IPS DF 6.9 (cell line): ENCODE measurements at regions not wholly inside any gene's neighbourhood (a gene's known extent, or its start where the extent isn't known, plus 50 kb on each side); places are given as distances from the start of the nearest gene placed in this dataset.

Experiments
- DNase-seq: peaks from one replicate; pipeline ENCODE4 v3.0.0-alpha.2; 2013; ENCODE audit warnings: low read depth, low spot score
- H3K27ac ChIP-seq: one replicate; pipeline ENCODE4 v1.5.1; 2013; ENCODE audit warnings: low read length, control low read depth
- H3K27me3 ChIP-seq: 2 replicates; pipeline ENCODE4 v1.6.1; 2013; ENCODE audit warnings: mild to moderate bottlenecking, low read length; ENCODE audit not compliant: control insufficient read depth, insufficient read depth
- H3K36me3 ChIP-seq: 2 replicates; pipeline ENCODE4 v1.6.1; 2013; ENCODE audit warnings: low read length; ENCODE audit not compliant: control insufficient read depth, insufficient read depth
- H3K4me1 ChIP-seq: 2 replicates; pipeline ENCODE4 v1.6.1; 2013; ENCODE audit warnings: low read length; ENCODE audit not compliant: control insufficient read depth, insufficient read depth
- H3K4me3 ChIP-seq: 2 replicates; pipeline ENCODE4 v1.5.1; 2013; ENCODE audit warnings: mild to moderate bottlenecking, low read length
- H3K9me3 ChIP-seq: 2 replicates; pipeline ENCODE4 v1.6.1; 2013; ENCODE audit warnings: low read length, inconsistent platforms; ENCODE audit not compliant: control insufficient read depth, insufficient read depth
- WGBS: extraction: QIAGEN DNeasy Blood & Tissue Kit; methylation state at CpG from one replicate; pipeline ENCODE4 v1.1.7; 2013; ENCODE audit warnings: mixed read lengths, missing lambda C conversion rate; ENCODE audit not compliant: insufficient read length, insufficient coverage; 5-methylcytosine and 5-hydroxymethylcytosine counted together

DNA sequence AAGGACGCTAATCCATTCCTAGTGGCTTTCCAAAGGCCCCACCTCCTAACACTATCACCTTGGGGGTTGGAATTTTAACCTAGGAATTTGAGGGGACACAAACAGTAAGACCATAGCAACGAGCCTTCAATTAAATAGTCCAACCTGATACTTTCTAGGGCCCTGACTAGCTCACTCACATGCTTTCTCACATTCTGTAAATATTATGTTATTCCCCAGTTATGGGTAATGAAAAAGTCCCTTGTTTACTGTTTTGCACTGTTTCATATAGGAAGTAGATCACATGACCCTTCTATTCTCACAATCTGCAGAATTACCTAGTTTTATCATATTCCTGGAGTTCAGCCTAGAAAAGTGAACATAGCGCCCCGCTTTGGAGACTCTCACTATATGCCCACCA is 1212.1 kb upstream of the ACVR2A start:
- Histone ChIP-seq H3K27ac (no peak overlapping the region), H3K36me3 (no peaks in the 10 kb centered on the region), H3K4me1 (no peaks in the 10 kb centered on the region), H3K27me3 (no peaks in the 10 kb centered on the region), H3K4me3 (no peak overlapping the region), H3K9me3 (no peaks in the 10 kb centered on the region)
- no CpG with 5 or more reads among the region's 4 CpGs for WGBS
- no peak for DNase-seq

DNA sequence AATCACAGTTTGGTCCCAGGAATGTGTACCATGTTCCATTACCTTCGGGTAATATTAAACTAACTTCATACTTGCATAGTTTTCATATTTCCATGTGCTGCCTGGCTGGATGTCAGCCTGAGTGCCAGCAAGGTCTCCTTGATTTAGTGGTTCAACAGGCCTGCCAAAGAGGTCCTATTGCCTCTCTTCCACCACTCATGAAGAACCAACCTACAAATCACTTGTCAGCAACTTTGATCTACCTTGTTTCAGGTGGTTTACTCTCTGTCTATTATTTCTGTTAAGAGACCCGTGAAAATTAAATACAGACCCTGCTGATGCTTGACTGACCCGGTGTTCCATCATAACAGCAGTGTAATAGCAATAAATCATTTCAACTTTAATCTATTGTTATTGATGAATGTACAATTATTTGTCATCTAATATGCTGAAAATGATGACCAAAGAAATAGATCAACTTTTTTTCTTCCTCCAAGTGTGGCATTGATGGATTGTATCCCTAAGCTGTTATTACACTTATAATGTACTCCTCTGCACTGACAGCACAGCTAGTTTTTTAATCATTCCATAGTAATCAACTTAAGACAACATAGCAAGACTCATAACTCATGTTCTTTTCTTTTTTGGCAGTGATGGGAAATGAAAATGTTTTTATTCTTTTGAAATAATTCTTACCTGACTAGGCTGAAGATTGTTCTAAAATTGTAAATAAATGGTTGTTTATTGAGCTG is 1220.2 kb upstream of the ACVR2A start:
- H3K36me3 ChIP-seq: no peaks in the 10 kb centered on the region
- no peak for DNase-seq
- no peaks in the 10 kb centered on the region for H3K27me3 ChIP-seq
- no peaks in the 10 kb centered on the region for H3K9me3 ChIP-seq
- no peaks in the 10 kb centered on the region for H3K4me1 ChIP-seq
- no peak overlapping the region for H3K27ac ChIP-seq
- no peak overlapping the region for H3K4me3 ChIP-seq
- WGBS: no CpG with 5 or more reads among the region's 3 CpGs

DNA sequence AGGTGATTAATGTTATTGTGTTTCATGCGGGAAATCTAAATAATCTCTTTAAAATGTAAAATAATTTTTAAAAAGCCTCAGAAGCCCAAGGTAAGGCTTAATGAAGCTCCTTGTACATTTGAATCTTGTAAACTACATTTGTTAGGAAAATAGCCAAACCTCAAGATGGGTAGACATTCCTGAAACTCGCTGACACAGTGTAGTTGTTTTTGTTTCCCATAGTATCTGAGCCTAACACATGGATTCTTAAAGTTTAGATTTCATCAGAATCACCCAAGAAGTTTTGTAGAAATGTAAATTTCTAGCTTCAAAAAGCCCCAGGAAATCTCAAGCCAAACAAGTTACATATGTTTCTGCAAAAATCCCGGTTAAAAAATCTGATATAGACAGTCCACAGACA is 1221.1 kb upstream of the ACVR2A start:
- H3K27ac ChIP-seq: no peak overlapping the region
- H3K4me1 ChIP-seq: no peaks in the 10 kb centered on the region
- no peak for DNase-seq
- H3K4me3 ChIP-seq: no peak overlapping the region
- no peaks in the 10 kb centered on the region for H3K36me3 ChIP-seq
- H3K27me3 ChIP-seq: no peaks in the 10 kb centered on the region
- no CpG with 5 or more reads among the region's 3 CpGs for WGBS
- no peaks in the 10 kb centered on the region for H3K9me3 ChIP-seq

DNA sequence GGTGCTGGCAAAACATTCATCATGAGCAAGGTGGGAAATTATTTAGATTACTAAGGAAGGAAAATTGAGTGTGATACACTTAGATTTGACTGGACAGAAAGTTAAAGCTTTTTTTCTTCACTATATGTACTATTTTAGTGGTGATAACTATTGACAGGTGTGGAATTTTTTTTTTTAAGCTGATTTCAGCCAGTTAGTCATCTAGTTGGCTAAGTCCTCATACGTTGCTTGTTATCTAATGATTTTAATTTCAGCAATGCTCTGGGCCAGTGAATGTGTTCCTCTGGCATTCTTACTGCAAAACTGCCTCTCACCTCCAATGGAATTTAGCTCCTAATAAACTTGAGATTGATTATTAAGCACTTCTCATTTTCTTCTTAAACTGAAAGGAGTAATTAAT is 1223.2 kb upstream of the ACVR2A start:
- DNase-seq: no peak
- no CpG with 5 or more reads among the region's 1 CpG for WGBS
- no peaks in the 10 kb centered on the region for H3K4me1 ChIP-seq

DNA sequence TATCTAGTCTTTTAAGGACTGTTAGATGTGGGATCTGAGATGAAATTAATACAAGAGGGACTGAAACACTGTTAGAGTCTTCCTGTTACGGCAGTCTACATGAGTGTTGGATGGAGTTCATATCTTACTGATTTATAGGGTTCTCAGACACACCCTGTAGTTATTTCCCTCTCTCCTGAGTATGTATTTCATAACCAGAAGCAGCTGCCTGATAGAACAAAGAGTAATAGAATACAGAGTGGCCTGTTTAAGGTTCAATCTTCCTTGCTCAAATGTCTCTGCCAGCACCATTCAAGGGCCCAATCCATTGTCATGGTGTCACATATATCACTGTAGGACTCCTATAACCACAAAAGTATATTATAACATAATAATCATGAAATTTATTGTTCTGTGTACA is 1229.1 kb upstream of the ACVR2A start:
- no CpG with 5 or more reads among the region's 1 CpG for WGBS
- Histone ChIP-seq H3K9me3 (no peaks in the 10 kb centered on the region), H3K36me3 (no peaks in the 10 kb centered on the region), H3K27me3 (no peaks in the 10 kb centered on the region), H3K4me3 (no peak overlapping the region), H3K4me1 (no peaks in the 10 kb centered on the region), H3K27ac (no peak overlapping the region)
- no peak for DNase-seq

More for the DNA sequence above, 1223.2 kb upstream of the ACVR2A start:
- Histone ChIP-seq H3K27me3 (no peaks in the 10 kb centered on the region), H3K4me3 (no peak overlapping the region), H3K9me3 (no peaks in the 10 kb centered on the region), H3K27ac (no peak overlapping the region), H3K36me3 (no peaks in the 10 kb centered on the region)

DNA sequence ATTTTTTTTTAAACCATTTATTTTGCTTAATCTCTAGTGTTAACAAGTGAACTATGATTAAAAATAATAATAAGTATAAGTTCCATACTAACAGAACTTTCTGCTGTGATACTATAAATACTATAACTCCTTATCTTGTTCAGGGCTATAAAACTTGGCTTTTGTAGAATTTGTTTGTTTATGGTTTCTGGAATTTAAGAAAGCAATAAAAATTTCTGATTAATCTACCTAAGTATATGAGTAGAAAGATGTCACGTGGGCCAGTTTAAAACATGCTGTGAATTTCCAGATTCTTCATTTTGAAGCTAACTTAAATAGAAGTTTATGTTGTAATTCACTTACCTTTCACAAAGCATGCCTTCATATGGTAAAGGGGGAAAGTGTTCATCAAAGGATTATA is 1236.3 kb upstream of the ACVR2A start:
- H3K4me1 ChIP-seq: no peaks in the 10 kb centered on the region
- no CpG with 5 or more reads among the region's 1 CpG for WGBS
- no peak for DNase-seq

DNA sequence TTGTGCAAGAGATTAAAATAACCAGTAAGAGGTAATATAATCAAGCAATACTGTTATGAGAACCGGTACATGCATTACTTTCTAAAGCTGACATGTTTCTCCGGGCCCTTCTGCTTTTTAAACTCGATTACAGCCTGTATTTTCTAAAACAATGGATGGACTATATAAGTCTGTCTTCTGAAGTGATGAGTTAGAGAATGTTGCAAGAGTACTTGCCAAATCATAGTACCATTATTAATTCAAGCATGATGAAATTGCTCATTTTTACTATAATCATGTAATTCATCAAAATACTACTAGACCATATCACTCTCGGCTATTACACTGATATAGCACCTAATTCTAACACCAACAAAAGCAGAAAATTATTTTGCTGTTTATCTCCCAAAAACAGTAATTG is 1240.3 kb upstream of the ACVR2A start:
- WGBS: no CpG with 5 or more reads among the region's 4 CpGs
- H3K36me3 ChIP-seq: no peaks in the 10 kb centered on the region
- H3K4me3 ChIP-seq: no peak overlapping the region
- H3K4me1 ChIP-seq: no peaks in the 10 kb centered on the region
- H3K27ac ChIP-seq: no peak overlapping the region
- no peaks in the 10 kb centered on the region for H3K9me3 ChIP-seq
- H3K27me3 ChIP-seq: no peaks in the 10 kb centered on the region
- DNase-seq: no peak

More for the DNA sequence above, 1236.3 kb upstream of the ACVR2A start:
- no peak overlapping the region for H3K27ac ChIP-seq
- H3K4me3 ChIP-seq: no peak overlapping the region
- no peaks in the 10 kb centered on the region for H3K36me3 ChIP-seq
- no peaks in the 10 kb centered on the region for H3K9me3 ChIP-seq
- no peaks in the 10 kb centered on the region for H3K27me3 ChIP-seq

DNA sequence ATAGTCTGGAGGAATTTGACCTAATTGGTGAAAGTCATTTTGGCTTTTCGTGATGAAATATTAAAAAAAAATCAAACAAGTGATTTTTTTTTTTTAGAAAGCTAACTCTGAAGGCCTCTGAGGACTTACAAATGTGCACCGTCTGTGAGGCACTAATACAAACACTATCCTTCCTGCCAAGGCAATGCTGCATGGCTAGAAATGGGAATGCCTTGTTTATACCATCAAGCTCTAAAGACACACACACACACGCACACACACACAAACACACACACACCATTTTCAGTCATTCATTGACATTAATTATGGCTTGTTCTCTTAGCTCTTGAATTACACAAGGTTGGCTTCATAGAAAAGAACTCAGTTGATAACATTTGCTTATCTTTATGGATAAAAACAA is 1242.0 kb upstream of the ACVR2A start:
- no peaks in the 10 kb centered on the region for H3K4me1 ChIP-seq
- no peak overlapping the region for H3K27ac ChIP-seq
- no peaks in the 10 kb centered on the region for H3K36me3 ChIP-seq
- no CpG with 5 or more reads among the region's 3 CpGs for WGBS
- no peaks in the 10 kb centered on the region for H3K27me3 ChIP-seq
- no peak for DNase-seq
- H3K4me3 ChIP-seq: no peak overlapping the region
- H3K9me3 ChIP-seq: no peaks in the 10 kb centered on the region

DNA sequence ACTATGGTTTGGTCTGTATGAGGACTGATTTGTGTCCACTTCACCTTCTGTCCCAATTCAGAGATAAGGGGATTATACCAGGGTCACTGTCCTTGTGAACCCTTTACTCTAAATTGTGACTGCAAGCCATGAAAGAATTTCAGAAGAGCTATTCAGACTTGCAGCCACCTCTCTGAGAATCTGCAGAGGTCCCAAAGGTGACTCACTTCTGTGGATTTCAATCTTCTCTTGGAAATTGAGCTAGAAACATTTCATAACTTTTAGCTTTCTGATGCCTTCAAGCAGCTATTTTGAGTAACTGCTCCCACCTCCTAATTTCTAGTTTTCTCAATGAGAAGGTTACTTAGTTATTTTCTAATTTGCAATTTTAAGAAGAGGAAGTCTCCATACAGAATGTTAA is 1242.4 kb upstream of the ACVR2A start:
- H3K27me3 ChIP-seq: no peaks in the 10 kb centered on the region
- no peak overlapping the region for H3K4me3 ChIP-seq
- H3K4me1 ChIP-seq: no peaks in the 10 kb centered on the region
- H3K9me3 ChIP-seq: no peaks in the 10 kb centered on the region
- DNase-seq: no peak
- no peak overlapping the region for H3K27ac ChIP-seq
- H3K36me3 ChIP-seq: no peaks in the 10 kb centered on the region

DNA sequence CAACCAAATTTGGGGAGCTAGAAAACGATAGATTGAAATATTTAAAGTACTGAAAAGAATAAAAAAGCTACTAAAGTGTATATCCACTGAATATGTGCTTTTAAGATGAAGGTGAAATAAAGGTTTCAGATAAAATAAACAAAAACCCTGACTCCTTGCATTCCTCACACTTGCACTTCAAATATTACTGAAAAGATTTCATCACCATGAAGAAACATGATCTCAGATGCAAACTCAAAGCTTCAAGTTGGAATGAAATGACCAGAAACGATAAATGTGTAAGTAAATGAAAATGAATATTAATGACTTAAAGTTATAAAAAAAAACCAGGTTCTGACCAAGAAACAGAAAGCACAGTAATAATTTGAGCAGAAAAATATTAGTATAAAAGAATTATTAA is 1246.0 kb upstream of the ACVR2A start:
- Histone ChIP-seq H3K4me3 (no peak overlapping the region), H3K9me3 (no peaks in the 10 kb centered on the region), H3K4me1 (no peaks in the 10 kb centered on the region), H3K36me3 (no peaks in the 10 kb centered on the region), H3K27ac (no peak overlapping the region), H3K27me3 (no peaks in the 10 kb centered on the region)
- DNase-seq: no peak
- no CpG with 5 or more reads among the region's 2 CpGs for WGBS

DNA sequence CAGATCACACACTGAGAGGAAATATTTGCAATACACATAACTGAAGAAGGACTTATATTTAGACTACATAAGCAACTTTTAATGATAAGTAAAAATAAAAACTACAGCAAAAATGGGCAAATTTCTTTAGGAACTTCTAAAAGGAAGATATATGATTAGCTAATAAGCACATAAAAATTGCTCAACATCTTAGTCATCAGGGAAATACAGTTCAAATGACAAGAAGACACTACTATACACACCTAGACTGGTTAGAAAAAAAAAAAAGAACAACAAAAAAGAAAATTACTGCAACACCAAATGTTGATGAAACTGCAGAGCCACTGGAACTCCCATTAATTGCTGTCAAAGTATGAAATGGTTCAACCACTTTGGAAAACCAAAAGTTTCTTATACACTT is 1247.5 kb upstream of the ACVR2A start:
- H3K4me1 ChIP-seq: no peaks in the 10 kb centered on the region
- H3K27ac ChIP-seq: no peak overlapping the region
- no peaks in the 10 kb centered on the region for H3K36me3 ChIP-seq
- H3K4me3 ChIP-seq: no peak overlapping the region
- no peaks in the 10 kb centered on the region for H3K27me3 ChIP-seq
- DNase-seq: no peak
- H3K9me3 ChIP-seq: no peaks in the 10 kb centered on the region
